ENCODE measurements at regions not wholly inside any gene's neighbourhood (a gene's known extent, or its start where the extent isn't known, plus 50 kb on each side); places are given as distances from the start of the nearest gene placed in this dataset.

GRCh38 chr12:4012073-4012472 lies 138.9 kb upstream of the PARP11 start:
- no peak for TF ChIP-seq CTCF (IDR thresholded peaks at IDR 0.05)
- no peak for TF ChIP-seq POLR2A (IDR thresholded peaks at IDR 0.05)
